CD1c-positive myeloid dendritic cell (primary cell): ENCODE measurements at regions not wholly inside any gene's neighbourhood (a gene's known extent, or its start where the extent isn't known, plus 50 kb on each side); places are given as distances from the start of the nearest gene placed in this dataset.

ENCODE experiments used
- DNase-seq: peaks from one replicate; pipeline ENCODE4 v3.0.0-alpha.2; 2016; ENCODE audit errors: extremely low spot score

- DNase-seq = no peak
Observed at GRCh38 chrX:27924718-27925117, 56.5 kb downstream of the DCAF8L1 start.

- no peak for DNase-seq
Observed at GRCh38 chrX:27924261-27924660, 57.0 kb downstream of the DCAF8L1 start.

DNA sequence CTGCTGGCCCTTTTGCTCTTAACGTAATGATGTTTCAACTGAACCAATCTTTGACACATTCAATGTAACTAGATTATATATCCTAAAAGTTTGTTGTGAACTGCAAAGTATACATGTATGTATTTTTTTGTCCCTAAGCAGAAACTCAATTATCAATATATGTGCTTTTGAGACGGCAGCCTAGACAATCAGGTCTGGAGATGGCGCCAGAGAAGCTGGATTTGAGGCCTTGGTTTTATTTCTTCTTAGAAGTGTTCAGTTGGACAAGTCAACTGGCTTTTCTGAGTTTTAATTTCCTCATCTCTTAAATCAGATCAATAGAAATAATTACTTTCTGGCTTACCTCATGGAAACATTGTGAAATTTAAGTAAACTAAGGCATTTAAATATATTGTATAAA is 62.5 kb downstream of the DCAF8L1 start:
- DNase-seq = no peak

DNA sequence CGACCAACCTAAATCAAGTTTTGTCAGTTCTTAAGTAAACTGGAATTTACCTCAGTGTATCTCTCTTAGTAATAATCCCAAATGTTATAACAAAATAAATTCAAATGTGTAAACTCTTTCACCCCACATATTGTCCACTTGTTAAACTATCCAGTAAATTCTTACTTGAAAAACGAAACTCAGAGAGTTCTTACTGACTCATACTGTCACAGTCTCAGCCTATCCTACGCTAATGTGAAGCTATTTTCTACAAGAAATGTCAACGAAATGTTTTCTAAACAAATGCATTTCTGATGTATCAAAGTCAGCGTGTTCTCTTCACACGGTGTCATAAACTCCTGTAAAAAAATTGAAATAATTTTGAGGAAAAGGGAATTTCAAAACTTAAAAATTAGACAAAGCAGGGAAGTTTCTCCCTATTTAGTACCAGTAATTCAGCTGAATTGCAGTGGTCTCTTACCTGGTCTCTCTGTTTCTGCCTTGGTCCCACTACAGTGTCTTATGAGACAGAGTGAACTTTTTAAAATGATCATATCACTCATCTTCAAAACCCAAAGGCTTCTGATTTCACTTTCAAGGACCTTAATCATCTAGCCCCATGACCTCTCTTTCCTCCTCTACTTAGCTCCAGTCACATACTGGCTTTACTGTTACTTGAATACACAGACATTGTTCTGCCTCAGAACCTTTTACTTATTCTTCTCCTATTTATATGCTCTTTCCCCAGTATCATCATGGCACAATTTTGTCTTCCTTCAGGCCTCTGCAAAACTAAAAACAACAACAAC is 63.3 kb downstream of the DCAF8L1 start:
- DNase-seq = no peak

GRCh38 chrX:27915617-27916016 is 65.6 kb downstream of the DCAF8L1 start:
- DNase-seq = peak; percentile 69

DNA sequence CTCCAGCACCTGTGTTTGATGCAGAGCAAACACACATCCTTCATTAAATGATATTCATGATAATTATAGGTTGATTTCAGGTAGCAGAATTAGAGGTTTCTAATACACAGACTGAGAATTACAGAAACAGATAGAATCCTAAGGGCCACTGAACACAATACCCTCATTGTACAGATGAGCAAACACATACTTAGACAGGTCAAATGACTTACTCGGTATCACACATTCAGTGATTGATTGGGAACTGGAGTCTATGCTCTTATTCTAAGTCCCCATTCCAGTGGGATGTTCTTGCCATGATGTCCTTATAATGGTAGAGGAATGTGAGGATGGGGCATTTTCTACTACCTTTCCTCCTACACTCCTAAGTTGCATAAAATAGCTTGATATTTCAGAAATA is 70.8 kb downstream of the DCAF8L1 start:
- DNase-seq = no peak

- DNase-seq = no peak
Observed at GRCh38 chrX:27903960-27904359, 77.3 kb downstream of the DCAF8L1 start.

GRCh38 chrX:27893871-27894270 is 86.1 kb downstream of the MAGEB10 start:
- DNase-seq = no peak

GRCh38 chrX:27893211-27893610 is 85.4 kb downstream of the MAGEB10 start:
- no peak for DNase-seq

DNA sequence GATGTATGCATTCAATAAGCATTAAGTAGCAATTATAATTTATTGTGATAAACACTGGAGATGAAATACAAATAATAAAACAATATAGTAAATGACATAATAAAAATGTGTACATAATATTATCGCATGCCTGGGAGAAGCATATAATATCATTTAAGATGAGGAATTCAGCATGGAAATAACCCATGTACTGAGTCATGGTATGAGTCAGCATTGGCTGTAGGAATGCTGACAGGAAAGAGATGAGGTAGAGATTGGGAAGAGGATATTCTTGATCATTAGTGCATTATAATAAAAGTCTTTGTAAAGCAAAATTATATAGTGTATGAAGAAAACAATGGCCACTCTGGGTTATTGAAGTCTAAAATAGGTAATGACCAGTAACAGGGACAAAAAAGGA is 82.8 kb downstream of the MAGEB10 start:
- DNase-seq = no peak

- no peak for DNase-seq
Observed at GRCh38 chrX:27889878-27890277, 82.1 kb downstream of the MAGEB10 start.

DNA sequence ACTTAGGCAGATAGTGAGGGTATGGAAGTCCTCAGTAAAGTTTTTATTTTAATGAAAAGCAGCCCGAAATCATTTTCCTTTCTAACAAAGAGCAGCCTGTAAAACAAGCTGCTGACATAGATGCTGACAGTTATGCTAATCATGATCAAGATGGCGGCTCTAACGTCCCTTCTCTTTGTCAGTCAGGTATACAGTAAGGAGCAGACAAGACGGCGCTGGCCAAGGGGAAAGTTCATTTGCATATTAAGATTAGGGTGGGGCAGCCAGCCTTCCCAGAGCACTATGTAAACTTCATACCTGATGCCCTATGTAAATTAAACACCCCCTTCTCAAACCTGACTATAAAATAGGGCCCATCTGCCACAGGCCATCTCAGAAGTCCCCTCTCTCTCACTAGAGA is 76.9 kb downstream of the MAGEB10 start:
- no peak for DNase-seq

- no peak for DNase-seq
Observed at GRCh38 chrX:27883468-27884092, 75.8 kb downstream of the MAGEB10 start.

- no peak for DNase-seq
Observed at GRCh38 chrX:27882695-27883094, 74.9 kb downstream of the MAGEB10 start.

GRCh38 chrX:27878862-27879261 is 71.1 kb downstream of the MAGEB10 start:
- no peak for DNase-seq
